ENCODE measurements at regions not wholly inside any gene's neighbourhood (a gene's known extent, or its start where the extent isn't known, plus 50 kb on each side); places are given as distances from the start of the nearest gene placed in this dataset.

- no peak for TF ChIP-seq SPI1 (IDR thresholded peaks at IDR 0.05; ENCODE audit: low read depth, low read length)
- no peak for TF ChIP-seq POLR2AphosphoS5 (IDR thresholded peaks at IDR 0.05; ENCODE audit: low read depth, low read length)
- no peak for TF ChIP-seq POLR2A (IDR thresholded peaks at IDR 0.05; ENCODE audit: low read depth, low read length)
- TF ChIP-seq TAF1 (IDR thresholded peaks at IDR 0.05; ENCODE audit: low read depth, low read length) = no peak
- TF ChIP-seq POU2F2 (IDR thresholded peaks at IDR 0.05; ENCODE audit: low read depth, low read length) = no peak
- no peak for TF ChIP-seq PAX5 (IDR thresholded peaks at IDR 0.05; ENCODE audit: insufficient read depth, low read length, severe bottlenecking)
These were observed 78.4 kb upstream of the ADRA1B start for GRCh38 chr5:159837860-159838259.
